AG09319 (cell line): ENCODE measurements at regions not wholly inside any gene's neighbourhood (a gene's known extent, or its start where the extent isn't known, plus 50 kb on each side); places are given as distances from the start of the nearest gene placed in this dataset.

ENCODE experiments used
- DNase-seq: peaks from one replicate; pipeline ENCODE4 v3.0.0-alpha.2; 2010; ENCODE audit warnings: low read depth; ENCODE audit errors: extremely low read depth
- CTCF ChIP-seq: IDR thresholded peaks from 2 replicates; pipeline ENCODE4 v1.5.1; 2011; ENCODE audit warnings: low read depth, mild to moderate bottlenecking, inconsistent platforms, low read length, moderate library complexity

DNA sequence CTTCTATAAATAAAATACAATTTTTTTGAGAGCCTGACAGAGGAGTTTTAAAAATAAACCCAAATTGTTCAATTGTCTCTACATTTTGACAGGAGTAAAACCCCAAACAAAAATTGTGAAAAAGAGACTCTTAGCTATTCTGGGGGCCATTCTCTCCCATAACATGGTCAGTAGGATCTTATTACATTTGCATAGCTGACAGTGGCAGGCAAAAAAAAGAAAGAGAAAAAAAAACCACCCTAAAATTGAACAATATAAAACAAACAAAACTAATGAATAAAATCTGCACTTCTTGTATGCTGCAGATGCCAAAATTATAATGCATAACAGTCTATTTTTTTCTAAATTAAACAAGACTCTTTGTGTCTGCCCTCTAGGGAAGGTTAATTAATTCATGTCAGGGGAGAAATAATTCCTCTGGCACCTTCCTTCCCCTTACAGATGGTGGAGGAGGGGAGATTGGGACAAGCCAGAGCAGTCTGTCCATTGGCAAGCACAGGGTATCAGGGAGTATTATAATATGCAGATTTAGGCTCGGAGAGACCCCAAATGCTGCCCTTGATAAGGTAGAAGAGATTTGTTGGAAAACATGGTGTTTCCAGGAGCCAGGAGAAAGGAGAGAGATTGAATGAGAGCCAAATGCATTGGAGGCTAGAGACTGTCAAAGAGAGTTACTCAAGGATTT is 79.7 kb upstream of the CDH6 start:
- TF ChIP-seq CTCF = no peak
- no peak for DNase-seq

- no peak for TF ChIP-seq CTCF
- no peak for DNase-seq
Observed at GRCh38 chr5:31113101-31113500, 80.4 kb upstream of the CDH6 start.

DNA sequence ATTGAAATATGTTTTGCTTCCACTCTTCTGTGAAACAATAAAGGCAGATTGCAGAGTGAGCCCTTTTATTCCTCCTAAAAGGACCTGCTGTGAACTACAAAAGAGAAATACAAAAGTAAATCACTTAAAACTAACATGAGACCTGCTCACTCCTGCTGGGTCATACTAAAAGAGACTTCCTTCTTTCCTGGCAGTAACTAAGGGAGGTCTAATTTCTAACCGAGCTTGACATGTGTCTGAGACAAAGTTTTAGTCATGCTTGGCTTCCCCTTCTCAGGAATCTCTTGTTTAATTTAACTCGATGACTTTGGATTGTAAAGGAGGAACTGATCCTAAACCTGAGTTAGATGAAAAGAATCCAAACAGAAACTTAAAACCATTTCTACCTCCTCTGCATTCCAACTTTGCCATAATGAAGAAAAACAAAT is 86.4 kb upstream of the CDH6 start:
- TF ChIP-seq CTCF = no peak
- DNase-seq = peak; percentile 39

GRCh38 chr5:31106691-31107090 is 86.8 kb upstream of the CDH6 start:
- no peak for TF ChIP-seq CTCF
- no peak for DNase-seq

DNA sequence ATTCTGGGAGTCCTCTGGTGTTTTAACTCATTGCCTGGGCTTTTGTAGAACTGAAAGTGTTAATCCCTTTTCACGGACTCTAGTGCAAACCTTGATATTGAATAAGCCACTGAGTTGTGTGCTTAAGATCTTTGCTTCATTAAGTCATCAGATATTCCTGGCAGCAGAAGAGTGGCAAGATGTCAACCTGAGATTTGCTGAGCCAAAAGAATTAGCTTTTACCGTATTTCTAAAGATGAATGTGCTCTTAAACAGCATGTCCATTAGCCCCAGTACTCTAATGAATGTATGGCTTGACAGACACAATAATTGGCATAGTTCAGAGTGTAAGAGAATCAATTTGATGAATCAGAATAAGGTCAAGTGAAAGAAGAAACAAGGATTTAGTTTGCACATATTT is 87.2 kb upstream of the CDH6 start:
- DNase-seq = no peak
- no peak for TF ChIP-seq CTCF

DNA sequence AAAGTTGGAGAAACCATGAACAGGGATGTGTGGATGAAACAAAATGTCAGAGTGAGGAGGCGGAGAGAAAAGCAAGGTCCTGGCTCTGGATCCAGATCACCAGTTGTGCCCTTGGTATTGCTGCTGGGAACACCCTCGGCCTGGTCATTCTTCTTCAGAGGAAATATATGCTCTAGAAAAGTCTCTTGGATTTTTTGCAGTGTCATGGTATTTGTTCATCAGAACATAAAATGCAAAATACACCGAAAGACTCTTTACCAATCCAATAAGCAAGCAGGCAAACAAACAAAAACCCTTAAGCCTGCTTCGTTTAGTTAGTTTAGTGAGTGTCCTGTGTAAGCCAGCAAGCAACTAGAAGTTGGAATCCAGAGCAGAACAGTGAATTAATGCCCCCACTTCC is 88.7 kb upstream of the CDH6 start:
- TF ChIP-seq CTCF = no peak
- DNase-seq = no peak

GRCh38 chr5:31100781-31101310 is 92.6 kb upstream of the CDH6 start:
- DNase-seq = no peak
- TF ChIP-seq CTCF = no peak
